Stomach (tissue), 4 donors: ENCODE measurements at regions not wholly inside any gene's neighbourhood (a gene's known extent, or its start where the extent isn't known, plus 50 kb on each side); places are given as distances from the start of the nearest gene placed in this dataset.

Experiments
- CTCF ChIP-seq, 7 experiments: fragments of 450-650 bp in 4 of 7; fragments of 200-600 bp in 3 of 7; sonication (generic) in 3 of 7; IDR thresholded peaks; one replicate each; pipeline ENCODE4 v1.5.1; 2016 to 2019; ENCODE audit warnings: antibody characterized with exemption in 7 of 7, control low read depth in 2 of 7, mild to moderate bottlenecking in 1 of 7
- POLR2AphosphoS5 ChIP-seq, 3 donors: sonication (generic); formaldehyde crosslinking; IDR thresholded peaks; one replicate each; pipeline ENCODE4 v1.6.1; 2016; ENCODE audit warnings: antibody characterized with exemption in 3 of 3

DNA sequence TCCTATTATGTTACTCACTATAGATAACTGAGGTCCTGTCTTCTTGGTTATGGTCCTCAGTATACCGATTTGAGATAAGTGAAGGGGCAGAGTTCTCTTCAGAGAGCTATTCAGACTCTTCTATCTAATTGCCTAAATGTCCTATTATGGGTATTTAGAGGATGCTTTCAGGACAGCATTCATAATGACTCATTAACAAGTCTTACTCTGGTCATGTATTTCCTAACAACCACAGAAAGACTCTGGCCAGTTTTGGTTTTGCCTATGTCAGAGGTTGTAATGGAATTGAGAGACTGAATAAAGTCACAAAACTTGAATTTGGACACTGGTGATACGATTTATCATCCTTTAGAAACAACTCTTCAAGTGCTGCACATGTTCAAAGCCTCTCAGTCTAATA is 1233.0 kb downstream of the JRKL start:
- TF ChIP-seq CTCF (IDR thresholded peaks at IDR 0.05) (no peak), POLR2AphosphoS5 (IDR thresholded peaks at IDR 0.05) (no peak)
